Type B pancreatic cell (in vitro differentiated cells): ENCODE measurements at regions not wholly inside any gene's neighbourhood (a gene's known extent, or its start where the extent isn't known, plus 50 kb on each side); places are given as distances from the start of the nearest gene placed in this dataset.
"Not testable (repeated sequence)": the region's sequence is repeated elsewhere in the genome, so short reads cannot be mapped to it uniquely, and the experiment has no call there.

ENCODE experiments used
- DNase-seq: peaks from one replicate; pipeline ENCODE4 v3.0.0; 2021; ENCODE audit warnings: mixed read lengths; ENCODE audit not compliant: unreplicated experiment; ENCODE audit errors: extremely low spot score
- H3K27ac Mint-ChIP-seq: 2 replicates; pipeline ENCODE4 v1.8.0; 2021; ENCODE audit warnings: mild to moderate bottlenecking, mixed read lengths
- H3K27me3 Mint-ChIP-seq: 2 replicates; pipeline ENCODE4 v1.8.0; 2021; ENCODE audit warnings: mixed read lengths
- H3K36me3 Mint-ChIP-seq: 2 replicates; pipeline ENCODE4 v1.8.0; 2021; ENCODE audit warnings: mixed read lengths
- H3K4me1 Mint-ChIP-seq: one replicate; pipeline ENCODE4 v1.8.0; 2021; ENCODE audit warnings: mixed read lengths; ENCODE audit not compliant: unreplicated experiment
- H3K4me3 Mint-ChIP-seq: 2 replicates; pipeline ENCODE4 v1.8.0; 2021; ENCODE audit warnings: mild to moderate bottlenecking, mixed read lengths
- H3K9me3 Mint-ChIP-seq: 2 replicates; pipeline ENCODE4 v1.8.0; 2021; ENCODE audit warnings: mixed read lengths
- CTCF ChIP-seq: fragments of 200-600 bp; sonication (generic); conservative IDR thresholded peaks from 2 replicates; pipeline ENCODE4 v1.5.0; 2021; ENCODE audit warnings: antibody characterized with exemption, mild to moderate bottlenecking

GRCh38 chr18:49693717-49694005, 119.7 kb downstream of the ACAA2 start:
- H3K36me3 Mint-ChIP-seq = no peaks in the 10 kb centered on the region
- H3K9me3 Mint-ChIP-seq = no peaks in the 10 kb centered on the region
- H3K4me3 Mint-ChIP-seq = no peak overlapping the region
- DNase-seq = no peak
- peaks cover 2% of the 10 kb centered on the region for H3K27me3 Mint-ChIP-seq
- H3K27ac Mint-ChIP-seq = no peak overlapping the region
- H3K4me1 Mint-ChIP-seq = peaks cover 24% of the 10 kb centered on the region
- TF ChIP-seq CTCF = no peak

DNA sequence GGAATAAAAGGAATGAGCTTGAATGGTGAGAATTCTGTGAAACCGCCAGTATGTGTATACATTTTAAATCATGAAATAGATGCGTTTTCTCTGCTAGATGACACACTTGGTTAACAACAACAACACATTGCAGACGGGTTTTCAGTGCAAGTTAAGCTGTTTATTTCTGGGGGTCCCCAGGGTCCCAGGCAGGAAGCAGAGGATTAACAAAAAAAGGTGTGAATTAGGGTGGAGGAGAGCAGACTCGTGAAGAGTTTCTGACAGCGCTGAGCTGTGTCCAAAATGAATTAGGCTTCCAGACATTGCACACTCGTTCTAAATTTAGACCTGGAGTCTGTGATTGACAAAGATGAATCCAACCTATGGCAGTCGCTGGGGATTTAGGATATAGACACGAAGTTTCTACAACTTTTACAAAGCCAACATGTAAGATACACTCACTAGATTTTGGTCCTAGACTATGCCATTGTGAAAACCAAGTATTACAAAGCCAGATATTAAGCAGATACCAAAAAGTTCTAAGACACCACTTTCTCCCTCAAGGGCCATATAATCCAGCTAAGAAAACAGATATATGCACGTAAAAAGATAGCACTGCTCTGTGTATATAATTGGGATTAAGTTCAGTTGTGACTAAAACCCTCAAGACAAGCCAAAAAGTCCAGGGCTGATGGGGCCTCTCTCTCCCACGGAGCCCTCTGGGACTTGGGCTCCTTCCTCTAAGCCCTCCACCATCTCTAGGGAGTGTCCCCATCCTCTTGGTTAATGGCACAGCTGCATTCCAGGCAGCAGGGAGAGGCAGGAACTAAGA, 120.2 kb downstream of the ACAA2 start:
- no peak overlapping the region for H3K27ac Mint-ChIP-seq

DNA sequence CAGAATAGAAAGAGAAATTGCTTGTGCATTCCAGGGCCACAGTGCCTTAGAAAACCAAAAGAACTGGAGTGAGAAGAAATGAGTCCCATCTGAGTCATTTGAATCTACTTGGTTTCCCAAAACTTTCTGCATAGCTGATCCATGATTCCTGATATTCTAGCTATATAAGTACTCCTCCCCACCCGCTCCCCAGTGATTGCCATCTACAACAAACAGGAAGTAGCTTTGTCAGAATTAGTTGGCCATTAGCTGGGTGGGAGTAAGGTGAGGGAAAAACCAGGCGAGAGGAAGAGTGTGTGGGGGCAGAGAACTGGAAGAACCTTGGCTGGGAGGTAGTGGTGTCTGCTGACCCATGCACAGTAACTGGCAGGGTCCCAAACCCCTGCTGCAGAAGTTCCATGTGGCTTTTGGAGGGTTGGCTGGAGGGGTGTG, 122.1 kb downstream of the ACAA2 start:
- no peak for DNase-seq
- no peak overlapping the region for H3K4me3 Mint-ChIP-seq
- peaks cover 19% of the 10 kb centered on the region for H3K4me1 Mint-ChIP-seq
- H3K36me3 Mint-ChIP-seq = no peaks in the 10 kb centered on the region
- H3K9me3 Mint-ChIP-seq = no peaks in the 10 kb centered on the region
- no peak overlapping the region for H3K27ac Mint-ChIP-seq
- peaks cover 2% of the 10 kb centered on the region for H3K27me3 Mint-ChIP-seq
- TF ChIP-seq CTCF = no peak

More for the DNA sequence above, 120.2 kb downstream of the ACAA2 start:
- H3K4me1 Mint-ChIP-seq = peaks cover 24% of the 10 kb centered on the region
- no peaks in the 10 kb centered on the region for H3K9me3 Mint-ChIP-seq
- DNase-seq = no peak
- peaks cover 2% of the 10 kb centered on the region for H3K27me3 Mint-ChIP-seq
- TF ChIP-seq CTCF = no peak
- H3K4me3 Mint-ChIP-seq = no peak overlapping the region
- H3K36me3 Mint-ChIP-seq = no peaks in the 10 kb centered on the region

DNA sequence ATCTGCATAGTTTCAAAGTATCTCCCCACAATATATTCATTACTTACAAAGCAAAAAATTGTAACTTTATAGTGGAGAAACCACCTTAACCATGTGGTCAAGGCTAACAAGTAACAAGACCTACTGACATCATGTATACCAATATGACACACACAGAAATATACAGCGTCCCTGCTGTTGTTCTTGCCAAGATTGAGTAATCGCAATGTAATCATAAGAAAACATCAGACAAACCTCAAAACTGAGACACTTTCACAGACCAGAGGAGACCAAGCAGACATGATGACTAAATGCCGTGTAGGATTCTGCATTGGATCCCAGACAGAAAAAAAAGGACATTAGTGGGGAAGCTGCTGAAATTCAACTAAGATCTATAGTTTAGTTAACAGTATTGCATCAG, 123.0 kb downstream of the ACAA2 start:
- no peak overlapping the region for H3K27ac Mint-ChIP-seq
- DNase-seq = no peak
- no peaks in the 10 kb centered on the region for H3K36me3 Mint-ChIP-seq
- no peak for TF ChIP-seq CTCF
- H3K4me1 Mint-ChIP-seq = peaks cover 19% of the 10 kb centered on the region
- no peak overlapping the region for H3K4me3 Mint-ChIP-seq
- peaks cover 2% of the 10 kb centered on the region for H3K27me3 Mint-ChIP-seq
- no peaks in the 10 kb centered on the region for H3K9me3 Mint-ChIP-seq

DNA sequence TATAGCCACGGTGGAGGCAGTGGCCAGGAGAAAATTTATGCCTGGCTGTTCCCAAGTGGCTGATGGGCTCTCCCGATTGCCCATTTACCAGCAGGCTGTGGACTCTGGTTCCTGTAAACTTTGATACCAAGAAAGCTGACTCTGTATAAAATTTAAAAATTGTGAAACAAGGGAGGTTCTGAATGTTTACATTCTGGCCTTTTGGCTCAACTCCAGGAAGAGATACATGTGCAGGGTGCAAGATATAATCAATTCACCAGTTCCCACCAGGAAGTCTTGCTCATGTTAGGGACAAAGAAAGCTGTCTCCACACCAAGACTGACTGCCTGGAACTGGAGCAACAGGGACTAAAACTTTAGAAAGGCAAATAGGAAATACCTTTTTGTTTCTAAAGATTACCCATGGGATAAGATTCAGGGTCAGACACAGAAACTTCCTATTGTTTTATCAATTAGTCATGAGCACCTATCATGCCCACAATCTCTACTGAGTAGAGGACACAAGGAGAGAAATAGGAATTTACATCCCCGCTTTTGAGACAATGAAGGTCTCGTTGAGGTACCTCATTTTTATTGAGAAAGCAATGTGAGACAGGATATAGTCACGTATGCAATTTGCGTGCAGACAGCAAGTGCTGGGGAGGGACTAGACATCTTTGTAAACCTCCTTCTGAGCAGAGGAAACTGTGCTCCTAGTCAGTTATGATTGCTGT, 123.5 kb downstream of the LIPG start:
- Mint-ChIP-seq H3K36me3 (no peaks in the 10 kb centered on the region), H3K27me3 (no peaks in the 10 kb centered on the region), H3K4me3 (no peak overlapping the region), H3K4me1 (peaks cover 6% of the 10 kb centered on the region), H3K9me3 (no peaks in the 10 kb centered on the region), H3K27ac (no peak overlapping the region)
- no peak for TF ChIP-seq CTCF
- DNase-seq = no peak

DNA sequence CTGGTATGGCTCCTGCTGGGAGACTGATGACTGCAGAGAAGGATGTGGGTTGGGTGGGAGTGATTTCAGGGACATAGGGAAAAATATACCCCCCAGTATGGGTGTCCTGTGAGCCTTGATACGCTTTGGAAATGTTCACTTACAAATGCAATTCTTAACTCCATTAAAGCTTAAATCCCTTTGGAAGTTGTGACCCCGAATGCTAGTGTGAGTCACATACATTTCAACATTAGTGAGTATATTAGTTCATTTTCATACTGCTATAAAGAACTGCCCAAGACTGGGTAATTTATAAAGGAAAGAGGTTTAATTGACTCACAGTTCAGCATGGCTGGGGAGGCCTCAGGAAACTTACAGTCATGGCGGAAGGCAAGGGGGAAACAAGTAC, 120.9 kb downstream of the LIPG start:
- H3K4me3 Mint-ChIP-seq, DNase-seq, H3K9me3 Mint-ChIP-seq, H3K27ac Mint-ChIP-seq, H3K36me3 Mint-ChIP-seq, H3K27me3 Mint-ChIP-seq: not testable (repeated sequence)
- peaks cover 10% of the 10 kb centered on the region for H3K4me1 Mint-ChIP-seq
